Neural progenitor cell (in vitro differentiated cells): ENCODE measurements at regions not wholly inside any gene's neighbourhood (a gene's known extent, or its start where the extent isn't known, plus 50 kb on each side); places are given as distances from the start of the nearest gene placed in this dataset.

Experiments
- DNase-seq: peaks from one replicate; pipeline ENCODE4 v3.0.0-alpha.2; 2016; ENCODE audit warnings: low spot score
- H2AFZ ChIP-seq: fragments of 200-600 bp; sonication (generic); replicated peaks from 2 replicates; pipeline ENCODE4 v1.6.1; 2016; ENCODE audit warnings: antibody characterized with exemption
- H3F3A ChIP-seq: fragments of 200-600 bp; sonication (generic); 2 replicates; pipeline ENCODE4 v1.6.1; 2016; ENCODE audit warnings: antibody characterized with exemption, low read depth
- H3K27ac ChIP-seq: fragments of 200-600 bp; sonication (generic); 2 replicates; pipeline ENCODE4 v1.5.1; 2016; ENCODE audit warnings: mild to moderate bottlenecking
- H3K27me3 ChIP-seq: fragments of 200-600 bp; sonication (generic); 2 replicates; pipeline ENCODE4 v1.6.1; 2016; ENCODE audit warnings: mild to moderate bottlenecking, moderate library complexity
- H3K36me3 ChIP-seq: fragments of 200-600 bp; sonication (generic); 2 replicates; pipeline ENCODE4 v1.5.1; 2016
- H3K4me1 ChIP-seq: fragments of 200-600 bp; sonication (generic); 2 replicates; pipeline ENCODE4 v1.6.1; 2016; ENCODE audit warnings: mixed run types
- H3K4me2 ChIP-seq: fragments of 200-600 bp; sonication (generic); 2 replicates; pipeline ENCODE4 v1.6.1; 2016
- H3K4me3 ChIP-seq: fragments of 200-600 bp; sonication (generic); 2 replicates; pipeline ENCODE4 v1.5.1; 2016
- H3K79me2 ChIP-seq: fragments of 200-600 bp; sonication (generic); 2 replicates; pipeline ENCODE4 v1.6.1; 2016; ENCODE audit warnings: low read depth
- H3K9ac ChIP-seq: fragments of 200-600 bp; sonication (generic); 2 replicates; pipeline ENCODE4 v1.6.1; 2016
- H3K9me3 ChIP-seq: fragments of 200-600 bp; sonication (generic); 2 replicates; pipeline ENCODE4 v1.5.1; 2016; ENCODE audit warnings: low read depth
- H4K20me1 ChIP-seq: fragments of 200-600 bp; sonication (generic); 2 replicates; pipeline ENCODE4 v1.6.1; 2016; ENCODE audit warnings: low read depth
- H3K27ac Mint-ChIP-seq: 3 replicates; pipeline ENCODE4 v1.8.0; 2021; ENCODE audit warnings: mixed read lengths
- H3K27me3 Mint-ChIP-seq: 2 replicates; pipeline ENCODE4 v1.8.0; 2022; ENCODE audit warnings: low read depth, mild to moderate bottlenecking, inconsistent platforms, moderate library complexity, mixed read lengths; ENCODE audit not compliant: insufficient read depth
- H3K36me3 Mint-ChIP-seq: 3 replicates; pipeline ENCODE4 v1.8.0; 2021; ENCODE audit warnings: mixed read lengths
- H3K4me1 Mint-ChIP-seq: 3 replicates; pipeline ENCODE4 v1.8.0; 2021; ENCODE audit warnings: mixed read lengths
- H3K4me3 Mint-ChIP-seq: 3 replicates; pipeline ENCODE4 v1.8.0; 2021; ENCODE audit warnings: mild to moderate bottlenecking, moderate library complexity, mixed read lengths
- H3K9me3 Mint-ChIP-seq: 3 replicates; pipeline ENCODE4 v1.8.0; 2020; ENCODE audit warnings: mixed read lengths
- CTCF ChIP-seq: fragments of 200-600 bp; sonication (generic); IDR thresholded peaks from 2 replicates; pipeline ENCODE4 v1.5.1; 2017; ENCODE audit warnings: antibody characterized with exemption, mild to moderate bottlenecking
- EZH2 ChIP-seq: fragments of 200-600 bp; sonication (generic); IDR thresholded peaks from 2 replicates; pipeline ENCODE4 v1.6.1; 2017; ENCODE audit warnings: antibody characterized with exemption, mild to moderate bottlenecking, moderate library complexity
- EZH2phosphoT487 ChIP-seq: fragments of 200-600 bp; sonication (generic); IDR thresholded peaks from 2 replicates; pipeline ENCODE4 v1.6.1; 2017; ENCODE audit warnings: antibody characterized with exemption

GRCh38 chr12:124419292-124420040 lies 124.6 kb downstream of the RFLNA start:
- Histone ChIP-seq H3K9ac (no peak overlapping the region), H3F3A (no peaks in the 10 kb centered on the region), H3K36me3 (no peaks in the 10 kb centered on the region), H3K27ac (no peak overlapping the region), H3K4me2 (no peak overlapping the region), H3K9me3 (no peaks in the 10 kb centered on the region), H2AFZ (no peak overlapping the region), H3K4me3 (no peak overlapping the region), H3K4me1 (no peaks in the 10 kb centered on the region), H4K20me1 (peaks cover 5% of the 10 kb centered on the region), H3K79me2 (peaks cover 7% of the 10 kb centered on the region), H3K27me3 (no peaks in the 10 kb centered on the region)
- Mint-ChIP-seq H3K27me3 (peaks cover 6% of the 10 kb centered on the region), H3K36me3 (peaks cover 37% of the 10 kb centered on the region), H3K4me1 (peaks cover 9% of the 10 kb centered on the region), H3K27ac (no peak overlapping the region), H3K4me3 (no peak overlapping the region), H3K9me3 (no peaks in the 10 kb centered on the region)
- no peak for TF ChIP-seq EZH2phosphoT487
- TF ChIP-seq CTCF = no peak
- no peak for TF ChIP-seq EZH2
- DNase-seq = no peak

- no peak overlapping the region for H3K27ac ChIP-seq
- Mint-ChIP-seq H3K36me3 (peaks cover 37% of the 10 kb centered on the region), H3K4me1 (peaks cover 9% of the 10 kb centered on the region), H3K9me3 (no peaks in the 10 kb centered on the region), H3K27me3 (peaks cover 5% of the 10 kb centered on the region), H3K27ac (peak overlapping the region; percentile 50), H3K4me3 (no peak overlapping the region)
- no peaks in the 10 kb centered on the region for H3K4me1 ChIP-seq
- no peak overlapping the region for H3K4me3 ChIP-seq
- H3K9me3 ChIP-seq = no peaks in the 10 kb centered on the region
- DNase-seq = no peak
- H3K79me2 ChIP-seq = peaks cover 7% of the 10 kb centered on the region
- H3K9ac ChIP-seq = no peak overlapping the region
- H3F3A ChIP-seq = no peaks in the 10 kb centered on the region
- H2AFZ ChIP-seq = no peak overlapping the region
- H3K27me3 ChIP-seq = no peaks in the 10 kb centered on the region
- H3K36me3 ChIP-seq = no peaks in the 10 kb centered on the region
- peaks cover 5% of the 10 kb centered on the region for H4K20me1 ChIP-seq
- no peak overlapping the region for H3K4me2 ChIP-seq
- no peak for TF ChIP-seq EZH2
Measured at GRCh38 chr12:124418791-124419190, 123.9 kb downstream of the RFLNA start.

GRCh38 chr12:124418156-124418555 lies 123.3 kb downstream of the RFLNA start:
- no peaks in the 10 kb centered on the region for H3K4me1 ChIP-seq
- no peak overlapping the region for H3K27ac ChIP-seq
- H3K36me3 ChIP-seq = no peaks in the 10 kb centered on the region
- H4K20me1 ChIP-seq = peaks cover 5% of the 10 kb centered on the region
- H3K9me3 Mint-ChIP-seq = no peaks in the 10 kb centered on the region
- H2AFZ ChIP-seq = no peak overlapping the region
- H3K36me3 Mint-ChIP-seq = peaks cover 37% of the 10 kb centered on the region
- no peaks in the 10 kb centered on the region for H3K9me3 ChIP-seq
- no peak overlapping the region for H3K4me3 ChIP-seq
- H3K27me3 ChIP-seq = no peaks in the 10 kb centered on the region
- no peak for DNase-seq
- peaks cover 5% of the 10 kb centered on the region for H3K27me3 Mint-ChIP-seq
- H3K9ac ChIP-seq = no peak overlapping the region
- peaks cover 7% of the 10 kb centered on the region for H3K4me1 Mint-ChIP-seq
- H3K79me2 ChIP-seq = peaks cover 7% of the 10 kb centered on the region
- H3K4me3 Mint-ChIP-seq = no peak overlapping the region
- no peak overlapping the region for H3K27ac Mint-ChIP-seq
- no peak for TF ChIP-seq EZH2phosphoT487
- no peak for TF ChIP-seq CTCF
- no peak for TF ChIP-seq EZH2
- no peak overlapping the region for H3K4me2 ChIP-seq
- no peaks in the 10 kb centered on the region for H3F3A ChIP-seq
